ENCODE measurements at regions not wholly inside any gene's neighbourhood (a gene's known extent, or its start where the extent isn't known, plus 50 kb on each side); places are given as distances from the start of the nearest gene placed in this dataset.

DNA sequence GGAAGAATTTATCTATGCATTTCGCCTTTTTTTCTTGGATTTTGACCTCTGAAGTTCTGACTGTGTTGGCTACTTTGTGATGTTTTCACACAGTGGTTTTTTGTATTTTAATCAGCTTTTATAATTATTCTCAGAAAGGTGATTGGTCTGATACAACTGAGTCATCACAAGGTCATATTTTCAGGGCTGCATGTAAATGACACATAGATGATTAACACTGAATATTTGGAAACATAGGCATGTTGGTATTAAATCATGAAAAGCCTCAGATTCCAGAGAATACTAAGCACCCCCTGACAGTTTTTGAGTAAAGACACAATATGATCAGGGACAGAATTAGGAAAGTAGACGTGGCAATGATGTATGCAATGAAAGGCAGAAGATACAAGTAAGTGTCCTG, 175.5 kb upstream of the SLCO3A1 start:
- no peak for DNase-seq (ENCODE audit: low read depth)

DNA sequence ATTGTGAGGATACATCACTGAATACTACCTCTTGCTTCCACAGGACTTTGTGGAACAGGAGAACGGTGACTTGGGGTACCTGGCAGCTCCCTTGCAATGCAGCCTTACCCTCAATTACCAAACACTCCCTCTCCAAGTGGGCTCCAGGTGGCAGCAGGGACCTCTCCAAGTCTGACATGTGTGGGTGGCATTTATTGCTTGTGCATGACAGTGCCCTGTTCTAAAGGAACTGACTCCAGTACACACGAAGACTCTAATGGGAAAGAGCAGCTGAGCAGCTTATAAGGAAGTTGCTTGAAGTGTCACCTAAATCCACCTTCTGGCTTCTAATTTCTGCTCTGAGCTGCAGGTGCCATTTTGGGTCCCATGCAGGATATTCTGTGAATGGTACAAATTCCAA, 174.1 kb upstream of the SLCO3A1 start:
- no peak for DNase-seq (ENCODE audit: low read depth)

GRCh38 chr15:91685436-91685835, 168.1 kb upstream of the SLCO3A1 start:
- DNase-seq (ENCODE audit: low read depth), result no peak

- no peak for DNase-seq (ENCODE audit: low read depth)
Observed at GRCh38 chr15:91688811-91689210, 164.7 kb upstream of the SLCO3A1 start.

- DNase-seq (ENCODE audit: low read depth), result no peak
Observed at GRCh38 chr15:91689377-91689776, 164.1 kb upstream of the SLCO3A1 start.

DNA sequence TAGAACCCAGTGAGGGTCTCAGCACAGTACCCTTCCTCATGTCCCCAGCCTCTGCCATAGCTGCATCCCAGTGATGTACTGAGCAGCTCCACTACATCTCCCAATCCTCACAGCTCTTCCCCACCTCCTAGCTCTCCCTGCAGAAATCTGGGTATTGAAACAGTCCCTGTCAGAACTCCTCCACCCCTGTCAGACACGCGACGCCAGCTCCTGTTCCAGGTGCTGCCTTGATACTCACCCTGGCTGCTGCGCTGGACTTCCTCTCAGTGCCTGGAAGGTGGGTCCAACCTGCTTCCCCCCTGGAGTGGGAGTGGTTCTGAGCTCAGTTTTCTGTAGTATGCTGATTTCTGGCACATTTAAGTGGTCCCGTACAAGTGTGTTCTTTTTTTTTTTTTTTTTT, 160.9 kb upstream of the SLCO3A1 start:
- DNase-seq (ENCODE audit: low read depth), result no peak

DNA sequence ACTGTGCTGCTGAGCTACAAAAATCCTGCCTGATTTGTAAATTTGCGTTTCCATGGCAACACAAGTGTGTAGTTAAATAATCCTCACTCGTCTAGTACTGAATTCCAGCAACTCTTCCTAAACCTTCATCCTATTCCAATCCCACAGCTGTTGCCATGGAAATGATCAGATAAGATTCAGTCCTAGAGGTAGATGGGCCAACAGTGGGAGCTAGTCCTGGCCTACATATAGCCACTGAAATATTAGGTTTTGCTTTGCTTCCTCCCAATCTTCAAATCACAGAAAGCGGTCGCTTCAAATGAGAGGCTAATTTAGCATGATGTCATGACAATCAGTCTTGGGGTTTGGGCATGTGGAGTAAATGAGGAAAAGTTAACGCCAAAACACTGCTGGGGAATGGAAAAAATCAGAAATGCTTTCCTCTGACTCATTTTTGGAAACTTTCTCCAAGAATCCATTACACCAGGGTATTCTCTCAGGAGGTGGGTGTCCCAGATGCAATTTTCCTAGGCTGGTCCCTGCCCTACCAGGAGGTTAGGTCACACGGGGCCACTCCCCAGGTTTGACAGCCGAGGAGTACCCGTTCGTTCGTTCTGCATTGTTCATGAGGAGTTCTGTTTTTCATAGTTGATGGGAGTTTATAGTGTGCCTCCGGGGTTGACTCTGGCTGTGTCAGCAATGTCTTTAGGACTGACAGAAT, 159.2 kb upstream of the SLCO3A1 start:
- no peak for DNase-seq (ENCODE audit: low read depth)

GRCh38 chr15:91694831-91695210, 158.7 kb upstream of the SLCO3A1 start:
- DNase-seq (ENCODE audit: low read depth), result no peak

- DNase-seq (ENCODE audit: low read depth), result no peak
Observed at GRCh38 chr15:91695799-91696198, 157.7 kb upstream of the SLCO3A1 start.

DNA sequence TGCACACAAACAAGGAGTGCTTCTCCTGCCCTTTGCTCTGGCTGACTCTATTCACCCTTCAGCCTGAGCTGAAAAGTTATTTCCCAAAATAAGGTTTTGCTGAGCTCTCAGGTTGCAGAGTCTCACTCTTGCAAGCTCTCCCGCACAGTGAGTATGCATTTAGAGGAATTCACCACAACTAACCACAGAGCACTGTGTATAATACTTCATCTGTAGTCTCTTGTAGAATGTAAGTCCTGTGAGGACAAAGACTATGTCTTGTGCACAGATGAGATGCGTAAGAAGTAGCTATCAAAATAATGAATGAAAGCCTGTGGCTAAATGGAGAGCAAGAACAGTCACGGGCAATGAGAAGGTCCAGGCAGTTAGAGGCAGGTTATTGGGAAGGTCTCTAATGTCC, 156.5 kb upstream of the SLCO3A1 start:
- no peak for DNase-seq (ENCODE audit: low read depth)

DNA sequence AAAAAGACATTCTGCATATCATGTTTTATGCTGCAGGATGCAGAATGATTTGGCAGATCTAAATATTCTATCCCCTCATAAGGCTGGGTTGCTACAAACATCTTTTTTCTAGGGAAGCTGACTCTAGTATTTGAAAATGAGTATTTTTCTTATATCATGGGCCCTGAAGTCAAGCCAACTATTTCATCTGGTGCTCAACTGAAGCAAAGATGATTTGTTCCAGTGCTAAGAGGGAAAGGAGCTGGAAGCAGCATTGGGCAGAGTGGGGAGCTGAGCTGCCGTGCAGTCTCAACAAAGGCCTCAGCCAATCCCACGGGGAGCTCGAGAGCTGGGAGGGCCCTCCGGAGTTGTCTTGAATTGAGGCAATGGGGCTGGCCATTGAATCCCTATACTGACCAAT, 155.3 kb upstream of the SLCO3A1 start:
- no peak for DNase-seq (ENCODE audit: low read depth)

GRCh38 chr15:91699741-91700140, 153.8 kb upstream of the SLCO3A1 start:
- DNase-seq (ENCODE audit: low read depth), result no peak

DNA sequence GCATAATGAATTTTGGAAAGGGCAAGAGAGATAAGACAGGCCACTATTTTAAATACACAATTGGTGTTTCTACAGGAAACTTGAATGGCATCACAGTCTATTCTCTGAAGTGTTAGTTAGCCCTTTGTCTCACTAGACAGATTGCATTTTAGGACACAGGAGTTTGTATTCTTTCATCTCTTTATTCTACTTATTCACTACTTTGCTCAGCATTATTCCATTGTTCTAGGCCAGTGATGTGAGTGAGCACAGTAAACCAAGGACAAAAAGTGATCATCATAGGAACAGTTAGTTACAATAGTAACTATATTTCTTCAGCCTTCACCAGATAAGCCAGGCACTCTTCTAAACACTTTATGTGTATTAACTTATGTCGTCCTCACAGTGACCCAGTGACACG, 150.2 kb upstream of the SLCO3A1 start:
- no peak for DNase-seq (ENCODE audit: low read depth)

DNA sequence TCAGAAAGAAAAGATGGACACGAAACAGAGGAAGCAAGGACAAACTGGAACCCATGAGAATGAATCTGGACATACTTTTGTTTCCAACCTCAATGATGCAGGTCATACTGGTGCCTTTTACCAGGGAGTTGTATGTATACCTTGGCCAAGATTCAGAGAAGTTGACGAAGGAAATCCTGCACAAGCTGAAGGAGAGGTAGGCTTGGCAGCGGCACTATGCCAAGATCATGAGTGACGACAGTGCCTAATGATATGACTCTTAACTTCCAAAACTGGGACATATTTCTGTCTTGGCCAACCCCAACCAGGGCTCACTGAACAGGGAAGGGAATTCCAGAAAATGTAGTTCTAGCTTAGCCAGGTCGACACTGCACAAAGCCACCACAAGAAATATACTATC, 149.2 kb upstream of the SLCO3A1 start:
- no peak for DNase-seq (ENCODE audit: low read depth)

- peak; percentile 71 for DNase-seq (ENCODE audit: low read depth)
Observed at GRCh38 chr15:91706322-91707032, 147.0 kb upstream of the SLCO3A1 start.

DNA sequence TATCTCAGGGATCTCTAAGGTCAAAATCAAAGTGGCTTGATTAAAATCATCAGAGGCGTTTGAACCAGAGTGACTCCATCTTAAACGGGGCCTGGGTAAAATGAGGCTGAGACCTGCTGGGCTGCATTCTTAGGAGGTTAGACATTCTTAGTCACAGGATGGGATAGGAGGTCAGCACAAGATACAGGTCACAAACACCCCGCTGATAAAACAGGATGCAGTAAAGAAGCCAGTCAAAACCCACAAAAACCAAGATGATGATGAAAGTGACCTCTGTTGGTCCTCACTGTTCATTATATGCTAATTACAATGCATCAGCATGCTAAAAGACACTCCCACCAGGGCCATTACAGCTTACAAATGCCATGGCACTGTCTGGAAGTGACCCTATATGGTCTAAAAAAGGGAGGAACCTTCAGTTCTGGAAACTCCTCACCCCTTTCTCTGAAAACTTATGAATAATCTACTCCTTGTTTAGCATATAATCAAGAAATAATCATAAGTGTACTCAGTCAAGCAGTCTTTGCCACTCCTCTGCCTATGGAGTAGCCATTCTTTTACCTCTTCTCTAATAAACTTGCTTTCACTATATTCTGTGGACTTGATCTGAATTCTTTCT, 143.3 kb upstream of the SLCO3A1 start:
- DNase-seq (ENCODE audit: low read depth), result no peak

DNA sequence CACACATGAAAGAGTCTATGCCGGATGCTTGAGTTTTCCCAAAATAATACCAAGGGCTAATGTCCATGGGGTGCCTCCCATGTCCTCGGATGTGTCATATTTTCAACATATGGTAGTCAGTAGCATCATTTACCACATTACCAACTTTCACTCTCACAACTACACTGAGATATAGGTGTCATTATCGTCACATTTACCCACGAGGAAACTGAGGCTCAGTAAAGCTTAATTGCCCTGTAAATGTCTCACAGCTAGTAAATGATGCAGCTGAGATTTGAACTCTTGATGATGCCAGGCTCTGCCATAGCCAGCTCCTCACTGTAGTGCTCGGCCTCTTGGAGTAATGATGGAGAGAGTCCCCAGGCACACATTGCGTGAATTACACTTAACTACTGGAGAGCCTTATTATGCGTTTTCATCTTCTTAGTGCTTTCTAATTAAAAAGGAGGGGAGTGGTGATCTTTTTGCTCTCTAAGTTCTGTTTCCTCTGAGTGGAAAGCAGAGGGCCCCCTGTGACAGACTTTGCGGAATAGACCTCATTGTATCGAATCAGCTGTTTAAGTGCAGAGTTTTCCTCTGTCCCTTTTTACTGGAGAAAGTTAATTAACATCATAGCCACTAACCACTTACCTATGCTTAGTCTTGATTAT, 142.0 kb upstream of the SLCO3A1 start:
- DNase-seq (ENCODE audit: low read depth), result no peak

DNA sequence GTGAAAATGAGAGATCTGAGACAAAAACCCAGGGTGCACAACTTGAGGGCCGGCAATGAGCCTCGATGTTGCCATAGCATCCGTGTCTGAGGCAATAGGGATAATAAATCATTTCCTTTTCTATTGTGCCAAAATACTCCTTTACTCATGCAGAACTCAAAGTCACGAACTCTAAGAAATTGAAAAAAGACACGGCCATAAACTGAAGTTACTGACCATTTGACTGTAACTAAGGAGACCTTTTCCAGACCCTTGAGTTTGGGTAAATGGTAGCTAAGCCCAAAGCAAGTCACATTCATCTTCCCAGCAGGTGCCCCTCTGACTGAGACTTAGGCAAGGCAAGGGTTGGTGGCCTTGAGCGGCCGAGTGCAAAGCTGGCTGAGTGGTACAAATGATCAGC, 141.2 kb upstream of the SLCO3A1 start:
- no peak for DNase-seq (ENCODE audit: low read depth)

DNA sequence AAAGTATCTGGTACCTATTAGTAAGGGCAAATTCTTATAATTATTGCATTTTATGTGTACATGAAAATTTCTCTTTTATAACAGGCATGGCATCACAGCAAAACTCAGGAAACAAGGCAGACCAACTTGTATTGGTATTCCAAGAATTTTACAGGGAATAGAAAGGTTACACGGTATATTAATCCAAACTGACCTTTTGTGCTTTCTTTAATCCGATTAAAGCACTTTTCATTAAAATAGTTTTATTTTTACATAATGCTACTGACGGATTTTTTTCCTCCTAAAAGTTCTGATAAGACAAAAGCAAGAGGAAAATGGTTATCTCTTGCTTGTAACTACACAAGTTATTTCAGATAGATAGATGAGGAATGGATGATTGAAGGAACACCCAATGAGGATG, 137.0 kb upstream of the SLCO3A1 start:
- no peak for DNase-seq (ENCODE audit: low read depth)

GRCh38 chr15:91717811-91718210, 135.7 kb upstream of the SLCO3A1 start:
- DNase-seq (ENCODE audit: low read depth), result no peak

GRCh38 chr15:91723959-91724358, 129.5 kb upstream of the SLCO3A1 start:
- DNase-seq (ENCODE audit: low read depth), result no peak

DNA sequence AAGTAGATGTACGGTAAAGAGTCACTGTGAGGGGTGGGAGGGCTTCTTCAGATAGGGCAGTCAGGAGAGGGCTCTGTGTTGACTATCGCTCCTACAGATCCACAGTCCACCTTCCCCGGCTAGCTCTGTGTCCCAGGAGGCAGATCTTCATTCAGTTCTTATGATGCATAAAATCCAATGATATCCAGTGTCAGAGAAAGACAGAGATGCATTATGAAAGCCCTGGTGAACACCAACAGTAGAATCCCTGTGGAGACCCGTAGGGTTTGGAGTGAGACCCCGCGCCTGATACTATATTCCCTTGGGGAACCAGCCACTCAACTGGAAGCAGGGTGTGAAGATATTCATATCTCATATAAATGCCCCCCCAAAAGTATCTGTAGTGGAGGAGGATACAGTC, 119.8 kb upstream of the SLCO3A1 start:
- DNase-seq (ENCODE audit: low read depth), result no peak
